PC-3 (cell line): ENCODE measurements at regions not wholly inside any gene's neighbourhood (a gene's known extent, or its start where the extent isn't known, plus 50 kb on each side); places are given as distances from the start of the nearest gene placed in this dataset.
A peak's percentile ranks its signal among the peaks of the same experiment; 100 is the strongest.

ENCODE experiments used
- ATAC-seq: fragments of 200-7000 bp; cut with Tn5 transposase; 2 replicates; pipeline ENCODE4 v1.9.1; 2020; ENCODE audit warnings: mild to moderate bottlenecking, moderate library complexity
- BruUV-seq: library from RNA; stranded (reverse); fragments of 400-500 nt; replicated peaks from 2 replicates; lab custom pipeline; 2021; lab: Mats Ljungman, UMichigan
- CTCF ChIA-PET: fragments of 300-600 bp; sonication (Branson Sonifier 250); formaldehyde crosslinking; loops from one replicate; lab custom pipeline; 2022; ENCODE audit warnings: antibody characterized with exemption; lab: Charles Lee
- POLR2A ChIA-PET: fragments of 300-600 bp; sonication (Branson Sonifier 250); formaldehyde crosslinking; loops from one replicate; lab custom pipeline; 2022; ENCODE audit warnings: antibody characterized with exemption; ENCODE audit not compliant: unreplicated experiment; lab: Charles Lee
- DNase-seq: peaks from one replicate; pipeline ENCODE4 v3.0.0-alpha.2; 2015
- H2AFZ ChIP-seq: fragments of 300-600 bp; sonication (generic); 2 replicates; pipeline ENCODE4 v1.6.0; 2016; ENCODE audit warnings: antibody characterized with exemption, low read length
- H3F3A ChIP-seq: fragments of 300-600 bp; sonication (generic); one replicate; pipeline ENCODE4 v1.6.0; 2017; ENCODE audit warnings: antibody characterized with exemption, low read length, control low read depth, mild to moderate bottlenecking; ENCODE audit not compliant: unreplicated experiment
- H3K27ac ChIP-seq: fragments of 300-600 bp; sonication (generic); 2 replicates; pipeline ENCODE4 v1.5.1; 2016; ENCODE audit warnings: mild to moderate bottlenecking, low read length
- H3K27me3 ChIP-seq: fragments of 300-600 bp; sonication (generic); 2 replicates; pipeline ENCODE4 v1.6.1; 2016; ENCODE audit warnings: low read length, mixed read lengths
- H3K36me3 ChIP-seq: fragments of 300-600 bp; sonication (generic); 2 replicates; pipeline ENCODE4 v1.6.1; 2016; ENCODE audit warnings: low read depth, mixed run types, low read length, mixed read lengths
- H3K4me1 ChIP-seq: fragments of 300-600 bp; sonication (generic); 2 replicates; pipeline ENCODE4 v1.5.1; 2016; ENCODE audit warnings: low read length; ENCODE audit not compliant: insufficient read depth
- H3K4me2 ChIP-seq: fragments of 300-600 bp; sonication (generic); 2 replicates; pipeline ENCODE4 v1.6.0; 2016; ENCODE audit warnings: low read length
- H3K4me3 ChIP-seq: fragments of 300-600 bp; sonication (generic); 2 replicates; pipeline ENCODE4 v1.5.1; 2016; ENCODE audit warnings: mild to moderate bottlenecking, low read length, mixed read lengths
- H3K79me2 ChIP-seq: fragments of 300-600 bp; sonication (generic); 2 replicates; pipeline ENCODE4 v1.6.1; 2017; ENCODE audit warnings: low read length, mixed read lengths
- H3K9ac ChIP-seq: fragments of 300-600 bp; sonication (generic); 2 replicates; pipeline ENCODE4 v1.6.0; 2016; ENCODE audit warnings: mild to moderate bottlenecking, low read length
- H3K9me2 ChIP-seq: fragments of 300-600 bp; sonication (generic); replicated peaks from 2 replicates; pipeline ENCODE4 v1.6.1; 2016; ENCODE audit warnings: mixed run types, low read length, mixed read lengths
- H3K9me3 ChIP-seq: fragments of 300-600 bp; sonication (generic); 2 replicates; pipeline ENCODE4 v1.6.1; 2016; ENCODE audit warnings: low read length, mixed read lengths
- H4K20me1 ChIP-seq: fragments of 300-600 bp; sonication (generic); 2 replicates; pipeline ENCODE4 v1.6.1; 2016; ENCODE audit warnings: low read length, mixed read lengths
- EZH2 ChIP-seq: fragments of 300-600 bp; sonication (generic); IDR thresholded peaks from one replicate; pipeline ENCODE4 v1.6.1; 2017; ENCODE audit warnings: antibody characterized with exemption, mild to moderate bottlenecking, low read length; ENCODE audit not compliant: unreplicated experiment
- EZH2phosphoT487 ChIP-seq: fragments of 300-600 bp; sonication (generic); IDR thresholded peaks from 2 replicates; pipeline ENCODE4 v1.6.1; 2018; ENCODE audit warnings: mild to moderate bottlenecking, antibody characterized with exemption, low read length, borderline replicate concordance
- intact Hi-C: fragments of 100-400 bp; cut with micrococcal nuclease; formaldehyde crosslinking; loops from 2 replicates; pipeline ENCODE4 v1.9.0; 2023
- TF ChIP-seq, protein P1 (sequence below): fragments of 300-600 bp; sonication (generic); conservative IDR thresholded peaks from 2 replicates; pipeline ENCODE4 v1.5.1; 2017; ENCODE audit warnings: antibody characterized with exemption, low read depth, mild to moderate bottlenecking, low read length

DNA sequence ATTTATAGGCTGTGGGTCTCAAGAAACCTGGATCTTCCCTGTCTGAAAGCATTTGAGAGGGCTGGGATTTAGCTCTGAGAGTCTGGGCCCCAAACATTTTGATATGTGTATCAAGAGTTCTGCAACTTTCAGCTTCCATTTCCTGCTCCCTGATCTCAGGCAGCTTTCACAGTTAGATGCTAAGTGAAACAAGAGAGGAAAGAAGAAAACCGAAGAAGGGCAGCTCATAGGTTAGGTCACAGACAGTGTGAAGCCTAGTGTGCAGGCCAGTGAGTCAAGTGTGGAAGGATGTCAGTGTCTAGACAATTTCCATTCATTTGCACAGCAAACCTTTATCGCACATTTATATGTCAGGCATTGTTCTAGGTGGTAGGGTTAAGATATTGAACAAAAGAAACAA, 173.6 kb upstream of the PROK2 start:
- Histone ChIP-seq H4K20me1 (no peaks in the 10 kb centered on the region), H3K27me3 (peaks cover 50% of the 10 kb centered on the region), H3K79me2 (no peaks in the 10 kb centered on the region), H2AFZ (no peak overlapping the region), H3K4me3 (no peak overlapping the region), H3F3A (no peaks in the 10 kb centered on the region), H3K9me3 (no peaks in the 10 kb centered on the region), H3K36me3 (no peaks in the 10 kb centered on the region), H3K9me2 (no peaks in the 10 kb centered on the region), H3K27ac (no peak overlapping the region), H3K9ac (no peak overlapping the region), H3K4me1 (peaks cover 4% of the 10 kb centered on the region; the same call in 1 of the 2 replicates), H3K4me2 (no peak overlapping the region)
- ChIA-PET CTCF (no interaction called here), POLR2A (no interaction called here)
- no peak for ATAC-seq
- BruUV-seq, result no TSS peak
- no peak for TF ChIP-seq EZH2phosphoT487
- intact Hi-C loops, result loop anchor here (10.0 kb wide), 1 partner anchor 486 kb away; the partner anchor contains the start of gene RYBP
- no peak for DNase-seq

DNA sequence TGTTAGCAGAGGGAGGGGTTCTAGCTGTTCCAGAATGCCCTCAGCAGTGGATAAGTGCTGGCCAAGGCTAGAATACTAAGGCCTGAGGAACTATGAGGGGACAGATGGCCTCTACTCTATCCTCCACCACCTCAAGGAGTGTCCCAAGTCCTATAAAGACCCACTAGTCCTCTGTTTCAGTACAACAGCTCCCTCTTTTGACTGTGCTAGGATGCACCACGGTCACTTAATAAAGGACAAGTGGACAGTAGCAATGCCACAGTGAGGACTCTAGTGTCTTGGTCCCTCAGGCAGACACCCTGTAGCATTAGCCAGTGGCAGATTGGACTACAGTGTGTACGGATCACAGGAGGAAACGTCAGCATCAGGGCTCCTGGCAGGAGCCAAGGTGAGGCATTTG, 171.8 kb upstream of the PROK2 start:
- no peak overlapping the region for H3K9ac ChIP-seq
- no peak for ATAC-seq
- no peak overlapping the region for H3K27ac ChIP-seq
- peaks cover 44% of the 10 kb centered on the region for H3K27me3 ChIP-seq
- H3K36me3 ChIP-seq, result no peaks in the 10 kb centered on the region
- BruUV-seq, result no TSS peak
- no peaks in the 10 kb centered on the region for H3K9me3 ChIP-seq
- H3K4me1 ChIP-seq, result peaks cover 4% of the 10 kb centered on the region; the same call in 1 of the 2 replicates
- H2AFZ ChIP-seq, result no peak overlapping the region
- intact Hi-C loops, result loop anchor here (10.0 kb wide), 1 partner anchor 488 kb away; the partner anchor contains the start of gene RYBP
- CTCF ChIA-PET, result interaction anchor here (1.7 kb wide), 1 partner anchor 865 kb away, joined by 7 read pairs; no protein-coding TSS in a partner anchor
- POLR2A ChIA-PET, result no interaction called here
- TF ChIP-seq, protein P1, sequence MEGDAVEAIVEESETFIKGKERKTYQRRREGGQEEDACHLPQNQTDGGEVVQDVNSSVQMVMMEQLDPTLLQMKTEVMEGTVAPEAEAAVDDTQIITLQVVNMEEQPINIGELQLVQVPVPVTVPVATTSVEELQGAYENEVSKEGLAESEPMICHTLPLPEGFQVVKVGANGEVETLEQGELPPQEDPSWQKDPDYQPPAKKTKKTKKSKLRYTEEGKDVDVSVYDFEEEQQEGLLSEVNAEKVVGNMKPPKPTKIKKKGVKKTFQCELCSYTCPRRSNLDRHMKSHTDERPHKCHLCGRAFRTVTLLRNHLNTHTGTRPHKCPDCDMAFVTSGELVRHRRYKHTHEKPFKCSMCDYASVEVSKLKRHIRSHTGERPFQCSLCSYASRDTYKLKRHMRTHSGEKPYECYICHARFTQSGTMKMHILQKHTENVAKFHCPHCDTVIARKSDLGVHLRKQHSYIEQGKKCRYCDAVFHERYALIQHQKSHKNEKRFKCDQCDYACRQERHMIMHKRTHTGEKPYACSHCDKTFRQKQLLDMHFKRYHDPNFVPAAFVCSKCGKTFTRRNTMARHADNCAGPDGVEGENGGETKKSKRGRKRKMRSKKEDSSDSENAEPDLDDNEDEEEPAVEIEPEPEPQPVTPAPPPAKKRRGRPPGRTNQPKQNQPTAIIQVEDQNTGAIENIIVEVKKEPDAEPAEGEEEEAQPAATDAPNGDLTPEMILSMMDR, result peak; percentile 35; the same call in 1 of the 2 replicates
- no peak for TF ChIP-seq EZH2phosphoT487
- no peaks in the 10 kb centered on the region for H4K20me1 ChIP-seq
- H3K4me3 ChIP-seq, result no peak overlapping the region
- H3K4me2 ChIP-seq, result no peak overlapping the region
- no peak for DNase-seq
- no peaks in the 10 kb centered on the region for H3K9me2 ChIP-seq
- no peaks in the 10 kb centered on the region for H3K79me2 ChIP-seq
- no peaks in the 10 kb centered on the region for H3F3A ChIP-seq

DNA sequence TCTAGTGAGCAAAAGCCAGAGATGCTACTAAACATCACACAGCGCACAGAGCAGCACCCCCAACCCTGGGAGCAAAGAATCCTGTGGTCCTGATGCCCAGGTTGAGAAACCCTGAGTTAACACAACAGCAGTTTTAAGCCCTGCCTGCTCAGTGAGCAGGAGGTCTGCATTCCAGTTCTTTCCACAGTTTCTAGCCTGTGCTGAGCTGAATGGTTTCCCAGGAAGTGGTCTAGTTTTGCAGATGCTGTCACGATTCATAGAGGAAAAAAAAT, 171.1 kb upstream of the PROK2 start:
- Histone ChIP-seq H4K20me1 (no peaks in the 10 kb centered on the region), H3K27me3 (peaks cover 44% of the 10 kb centered on the region), H2AFZ (no peak overlapping the region), H3K36me3 (no peaks in the 10 kb centered on the region), H3K4me3 (no peak overlapping the region), H3K79me2 (no peaks in the 10 kb centered on the region), H3K9me2 (no peaks in the 10 kb centered on the region), H3K27ac (no peak overlapping the region), H3K4me1 (peaks cover 4% of the 10 kb centered on the region; the same call in 1 of the 2 replicates), H3K4me2 (no peak overlapping the region), H3K9ac (no peak overlapping the region), H3K9me3 (no peaks in the 10 kb centered on the region), H3F3A (no peaks in the 10 kb centered on the region)
- ChIA-PET CTCF (interaction anchor here (0.6 to 1.7 kb wide), 4 partner anchors 241 to 866 kb away, joined by 3 to 7 read pairs (median 4); no protein-coding TSS in a partner anchor), POLR2A (no interaction called here)
- intact Hi-C loops, result loop anchor here (10.0 kb wide), 1 partner anchor 489 kb away; the partner anchor contains the start of gene RYBP
- no peak for DNase-seq
- TF ChIP-seq EZH2, result no peak
- TF ChIP-seq EZH2phosphoT487, result no peak
- TF ChIP-seq, protein P1, result no peak
- no TSS peak for BruUV-seq
- no peak for ATAC-seq
